Kidney glomerular epithelial cell (primary cell): ENCODE measurements at regions not wholly inside any gene's neighbourhood (a gene's known extent, or its start where the extent isn't known, plus 50 kb on each side); places are given as distances from the start of the nearest gene placed in this dataset.

Experiments used
- DNase-seq: peaks from one replicate; lab custom pipeline; 2025; lab: John Stamatoyannopoulos, UW

DNA sequence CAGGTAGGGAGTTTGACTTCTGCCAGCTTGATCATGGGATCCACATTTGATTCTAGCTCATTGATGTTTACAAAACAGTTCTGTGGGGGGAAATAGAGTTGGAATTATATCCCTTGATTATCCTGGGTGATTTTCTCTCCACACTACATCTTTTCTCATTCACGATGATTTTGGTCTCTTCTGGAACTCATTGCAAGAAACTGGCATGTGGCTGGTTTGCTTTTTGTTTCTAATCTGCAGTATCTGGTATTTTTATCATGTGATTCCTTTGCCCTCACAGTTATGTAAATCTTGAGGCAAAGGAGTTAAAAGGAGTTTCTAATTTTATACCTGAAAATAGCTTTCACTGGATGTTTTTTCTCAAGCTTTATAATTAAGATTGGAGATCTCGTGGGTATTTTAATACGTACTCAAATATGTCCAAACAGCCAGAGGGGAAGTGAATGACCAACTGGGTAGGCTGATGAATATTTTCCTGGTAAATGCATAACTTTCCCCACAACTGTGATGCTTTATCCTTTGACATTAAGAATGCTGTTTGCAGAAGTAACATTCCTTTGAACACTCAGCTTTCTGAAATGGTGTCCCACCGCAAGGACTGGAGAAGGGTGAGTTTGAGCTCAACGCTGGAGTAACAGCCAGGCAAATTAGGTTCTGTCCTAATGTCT, 502.9 kb upstream of the ZEB2 start:
- peak; percentile 51 for DNase-seq

DNA sequence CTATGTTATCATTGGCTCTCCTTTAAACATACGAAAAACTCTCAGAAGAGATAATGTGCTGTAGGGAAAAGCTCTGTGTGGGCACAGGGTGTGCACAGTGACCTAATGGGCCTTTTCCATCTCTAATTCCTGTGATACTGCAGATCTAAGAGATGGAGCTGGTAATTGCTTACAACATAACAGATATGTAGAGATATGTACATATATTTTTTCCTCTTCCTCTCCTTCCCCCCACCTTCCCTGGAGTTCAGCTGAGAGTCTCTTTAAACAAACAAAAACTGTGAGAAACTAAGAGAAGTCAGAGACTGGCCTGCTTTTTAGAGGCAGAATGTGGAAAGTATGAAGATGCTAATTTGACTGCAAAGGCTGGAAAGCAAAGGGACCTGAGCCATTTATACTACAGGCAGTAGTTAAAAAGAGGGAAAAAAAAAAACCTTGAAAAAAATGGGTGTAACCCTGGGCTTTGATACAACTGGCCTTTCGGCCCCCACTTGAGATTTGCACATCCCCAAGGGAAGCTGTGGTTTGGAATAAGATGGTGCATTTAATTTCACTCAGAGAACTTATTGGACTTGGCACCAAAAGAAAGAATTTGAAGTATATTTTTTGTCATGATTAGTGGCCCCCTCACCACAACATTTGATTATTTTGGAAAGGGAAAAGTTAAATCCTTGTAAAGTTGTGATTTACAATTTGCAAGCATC, 502.2 kb upstream of the ZEB2 start:
- no peak for DNase-seq

DNA sequence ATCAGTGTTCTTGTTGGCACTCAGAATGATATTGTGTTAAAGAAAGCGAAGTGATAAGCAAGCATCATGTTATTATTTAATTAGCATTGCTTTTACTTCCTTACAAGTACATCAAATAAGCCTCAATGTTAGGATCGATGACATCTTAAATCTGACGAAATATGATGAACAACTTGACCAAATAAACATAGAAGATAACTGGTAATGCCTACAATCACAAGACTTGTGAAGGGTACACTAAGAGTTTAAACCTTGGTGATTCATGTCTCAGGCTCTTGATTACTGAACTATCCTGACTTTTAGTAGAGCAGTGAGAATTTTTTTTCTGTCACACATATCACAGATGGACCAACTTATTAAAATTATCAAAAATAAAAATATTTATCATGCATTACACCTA, 500.8 kb upstream of the ZEB2 start:
- no peak for DNase-seq

DNA sequence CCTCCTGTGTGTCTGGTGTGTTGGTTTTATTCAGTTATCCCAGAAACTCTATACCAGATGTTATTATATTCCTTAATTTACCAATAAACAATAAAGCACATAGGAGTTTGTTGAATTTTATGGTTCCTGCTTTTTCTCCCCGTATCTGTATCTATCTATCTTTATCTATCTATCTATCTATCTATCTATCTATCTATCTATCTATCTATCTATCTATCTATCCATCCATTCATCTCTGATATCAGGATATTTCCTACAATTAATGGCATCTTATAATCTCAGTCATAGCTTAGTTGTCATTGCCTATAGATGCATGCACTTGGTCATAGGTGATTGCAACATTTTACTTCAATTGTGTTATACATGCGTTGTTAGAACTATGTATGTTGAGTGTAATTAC, 500.2 kb upstream of the ZEB2 start:
- no peak for DNase-seq

DNA sequence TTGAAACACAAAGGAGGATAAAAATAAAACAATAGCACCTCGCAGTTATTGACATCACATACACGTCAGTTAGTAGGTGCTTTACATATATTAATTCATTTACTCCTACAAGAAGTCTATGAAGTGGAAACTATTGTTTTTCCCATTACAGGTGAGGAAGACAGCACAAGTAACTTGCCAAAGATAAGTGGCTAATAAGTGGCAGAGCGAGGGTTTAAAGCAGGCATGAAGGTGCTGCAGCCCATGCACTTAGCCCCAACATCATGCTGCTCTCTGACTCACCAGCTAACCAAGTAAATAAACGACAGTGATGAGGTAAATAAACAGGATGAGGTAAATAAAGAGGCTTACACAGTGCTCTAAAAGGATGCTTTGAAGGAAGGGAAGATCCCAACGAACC, 498.6 kb upstream of the ZEB2 start:
- DNase-seq: no peak

DNA sequence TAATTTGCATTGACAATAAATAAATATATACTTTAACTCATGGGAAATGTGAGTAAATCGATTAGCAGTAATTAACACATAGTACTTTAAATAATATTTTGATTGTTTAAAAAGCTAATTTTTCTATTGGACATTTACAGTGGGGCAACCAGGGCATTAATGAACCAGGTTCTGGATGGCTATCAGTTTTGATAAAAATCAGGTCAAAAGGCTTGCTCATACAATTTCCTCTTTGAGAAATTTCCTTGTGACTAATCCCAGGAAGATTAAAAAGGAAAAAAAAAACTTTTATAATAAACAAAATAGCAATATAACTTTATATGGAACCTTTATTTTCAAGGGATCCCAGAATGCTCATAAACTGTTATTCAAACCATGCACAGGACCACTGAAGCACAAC, 497.2 kb upstream of the ZEB2 start:
- DNase-seq: no peak

DNA sequence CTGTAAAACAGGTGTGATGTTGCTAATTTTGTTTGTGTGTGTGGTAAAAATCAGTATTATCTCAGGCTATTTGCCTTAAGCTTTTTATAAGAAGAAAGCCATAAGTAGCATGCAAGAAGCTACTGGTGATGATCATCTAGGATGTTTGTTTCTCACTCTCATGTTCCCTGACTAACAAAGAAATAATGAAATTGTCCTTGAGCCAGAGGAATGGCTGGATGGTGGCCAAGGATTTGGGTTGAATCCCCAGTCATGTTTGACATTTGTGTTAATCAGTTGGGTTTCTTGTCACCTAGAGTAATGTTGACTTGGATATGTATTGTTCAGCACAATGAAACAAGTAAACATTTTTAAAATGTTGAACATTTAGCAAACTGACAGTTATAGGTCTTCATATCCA, 496.8 kb upstream of the ZEB2 start:
- no peak for DNase-seq

DNA sequence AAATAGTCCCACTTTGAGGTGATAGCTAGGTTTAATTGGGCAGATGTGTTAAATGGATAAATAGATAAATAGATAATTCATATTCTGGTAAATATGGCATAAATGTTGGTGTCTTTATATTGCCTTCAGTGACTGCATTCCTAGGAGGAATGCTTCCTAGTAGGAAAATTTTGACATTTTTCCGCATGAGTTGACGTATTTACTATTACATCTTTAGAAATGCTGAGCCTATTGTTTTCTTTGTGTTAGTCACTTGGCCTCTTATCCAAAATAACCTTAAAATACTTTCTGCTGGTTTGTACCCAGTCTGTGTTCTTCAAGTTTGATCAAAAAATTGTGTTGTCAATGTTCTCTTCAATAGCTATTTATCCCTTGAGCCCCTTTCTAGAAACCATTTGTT, 495.6 kb upstream of the ZEB2 start:
- peak; percentile 13 for DNase-seq

DNA sequence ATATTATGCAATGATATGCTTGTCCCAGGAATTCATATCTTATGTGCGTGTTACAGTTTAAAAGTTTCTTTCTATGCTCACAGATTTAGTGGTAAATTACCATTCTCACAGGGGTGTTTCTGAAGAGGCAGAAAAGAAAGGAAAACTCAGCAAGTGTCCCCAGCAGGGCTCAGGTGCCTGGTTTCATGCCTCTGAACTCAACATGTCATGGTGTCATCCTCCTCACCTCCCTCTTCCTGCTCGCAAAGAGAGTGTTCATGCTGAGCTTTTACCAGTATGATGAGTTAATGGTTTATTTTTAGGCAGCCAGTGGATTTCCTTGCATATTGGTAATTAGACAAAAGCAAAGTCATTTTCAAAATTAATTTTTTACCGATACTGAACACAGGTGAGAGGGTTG, 492.9 kb upstream of the ZEB2 start:
- no peak for DNase-seq

DNA sequence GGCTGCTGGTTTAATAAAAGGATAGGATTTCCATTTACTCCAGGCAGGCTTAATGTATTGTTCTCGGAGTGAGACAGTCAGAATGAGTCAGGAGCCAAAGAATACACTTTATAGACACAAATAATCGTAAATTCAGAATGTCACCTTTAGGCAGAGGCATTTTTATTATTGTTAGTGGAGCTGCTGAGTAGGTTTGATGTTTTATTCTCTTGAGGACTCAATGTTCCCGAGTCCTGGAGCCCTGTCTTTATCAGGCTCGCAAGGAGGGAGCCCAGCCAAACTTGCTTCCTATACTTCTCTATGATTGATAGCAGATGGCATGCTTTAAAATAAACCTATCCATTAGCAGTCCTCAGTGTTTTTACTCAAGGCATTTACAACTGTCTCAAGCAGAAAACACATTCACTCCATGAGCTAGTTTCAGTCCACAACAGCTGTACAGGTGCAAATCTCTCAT, 492.3 kb upstream of the ZEB2 start:
- peak; percentile 47 for DNase-seq

DNA sequence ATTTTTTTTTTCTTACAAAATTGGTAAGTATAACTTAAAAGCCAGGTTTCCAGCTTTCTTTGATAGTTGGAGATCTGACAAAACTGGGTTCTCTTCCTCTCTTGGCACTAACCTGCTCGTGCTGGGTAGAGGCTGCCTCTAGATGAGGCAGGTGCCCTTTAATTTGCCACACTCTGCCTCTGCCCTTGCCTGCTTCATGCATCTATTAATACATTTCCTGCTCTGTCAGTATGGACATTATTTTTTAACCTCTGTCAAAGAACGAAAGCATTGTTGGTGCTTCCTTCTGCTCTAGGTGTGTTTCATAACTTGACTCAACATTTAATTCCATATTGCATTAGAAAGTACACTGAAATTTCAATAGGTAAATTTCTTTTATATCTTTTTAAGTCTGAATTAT, 490.7 kb upstream of the ZEB2 start:
- no peak for DNase-seq

DNA sequence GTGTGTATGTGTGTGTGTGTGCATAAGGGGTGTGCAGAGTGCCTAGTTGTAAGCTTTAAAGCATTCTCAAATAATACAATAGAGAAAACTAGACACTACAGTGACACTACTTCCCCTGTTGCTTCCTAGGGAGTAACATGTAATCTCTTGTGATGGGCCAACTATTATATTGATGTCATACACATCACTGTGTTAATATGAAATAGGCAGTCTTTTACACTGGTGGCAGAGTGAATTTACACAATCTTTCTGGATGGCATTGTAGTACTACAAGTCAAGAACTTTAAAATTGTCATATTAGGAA, 488.0 kb upstream of the ZEB2 start:
- no peak for DNase-seq

DNA sequence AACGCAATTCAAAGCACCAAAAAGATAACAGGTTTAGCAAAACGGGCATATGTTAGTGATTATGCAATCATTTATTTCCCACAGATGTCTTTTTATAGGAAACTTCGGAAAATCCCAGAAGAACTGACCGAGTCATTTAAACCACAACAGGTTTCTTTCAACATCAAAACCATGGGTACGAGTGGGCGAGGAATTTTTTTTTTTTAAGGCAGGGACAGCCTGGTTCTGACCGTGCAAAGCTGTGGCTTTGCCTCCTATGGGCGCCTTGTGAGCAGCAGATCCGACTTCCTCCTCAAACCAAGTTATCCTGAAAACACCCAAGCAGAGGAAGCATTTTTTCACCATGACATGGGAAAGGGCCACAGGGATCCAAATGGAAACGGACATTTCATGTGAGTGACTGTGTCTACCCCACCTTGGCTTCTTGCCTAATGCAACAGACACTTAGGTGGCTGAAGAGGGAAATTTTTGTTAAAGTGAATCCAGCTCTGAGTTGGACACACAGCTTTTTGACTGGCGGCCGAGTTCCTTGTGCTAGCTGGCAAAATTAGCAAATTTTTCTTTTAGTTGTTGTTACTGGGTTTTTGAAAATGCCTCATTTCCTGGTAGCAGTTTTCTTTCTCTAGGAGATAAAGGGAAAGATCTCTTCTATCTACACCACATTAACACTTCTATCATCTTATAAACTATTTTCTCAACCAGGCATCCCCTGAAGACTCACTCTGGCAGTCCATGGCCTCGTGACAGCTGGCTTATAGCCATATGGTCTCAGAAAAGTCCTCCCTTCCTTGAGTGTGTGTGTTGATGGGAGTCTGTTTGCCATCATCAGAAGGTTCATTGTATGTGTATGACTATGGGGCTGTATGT, 487.4 kb upstream of the ZEB2 start:
- DNase-seq: peak; percentile 81

DNA sequence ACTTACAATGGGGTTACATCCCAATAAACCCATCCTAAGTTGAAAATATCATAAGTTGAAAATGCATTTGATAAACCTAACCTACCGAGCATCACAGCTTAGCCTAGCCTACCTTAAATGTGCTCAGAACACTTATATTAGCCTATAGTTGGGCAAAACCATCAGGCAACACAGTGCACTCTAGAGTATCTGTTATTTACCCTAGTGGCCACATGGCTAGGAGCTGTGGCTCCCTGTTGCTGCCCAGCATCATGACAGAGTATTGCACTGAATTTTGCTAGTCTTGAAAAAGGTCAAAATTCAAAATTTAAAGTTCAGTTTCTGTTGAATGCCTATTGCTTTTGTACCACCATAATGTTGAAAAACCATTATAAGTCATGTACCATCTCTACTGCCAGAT, 482.7 kb upstream of the ZEB2 start:
- DNase-seq: no peak

DNA sequence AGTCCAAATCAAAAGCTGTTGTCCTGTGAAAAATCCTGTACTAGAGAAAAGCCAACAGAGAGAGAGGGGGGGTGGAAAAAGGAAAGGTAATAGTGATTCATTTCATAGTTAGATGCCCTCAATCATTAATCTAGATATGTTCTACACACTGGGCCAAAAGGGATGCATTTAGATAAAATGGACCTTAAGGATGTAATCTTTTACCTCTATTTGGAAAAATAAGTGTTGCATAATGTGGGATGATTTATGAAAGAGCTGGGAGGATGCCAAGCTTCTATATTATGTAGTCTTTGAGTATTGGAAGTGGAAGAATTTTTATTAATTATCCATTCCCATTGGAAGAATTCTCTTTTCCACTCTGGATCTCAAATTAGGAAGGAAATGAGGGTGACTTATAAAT, 480.5 kb upstream of the ZEB2 start:
- DNase-seq: no peak

DNA sequence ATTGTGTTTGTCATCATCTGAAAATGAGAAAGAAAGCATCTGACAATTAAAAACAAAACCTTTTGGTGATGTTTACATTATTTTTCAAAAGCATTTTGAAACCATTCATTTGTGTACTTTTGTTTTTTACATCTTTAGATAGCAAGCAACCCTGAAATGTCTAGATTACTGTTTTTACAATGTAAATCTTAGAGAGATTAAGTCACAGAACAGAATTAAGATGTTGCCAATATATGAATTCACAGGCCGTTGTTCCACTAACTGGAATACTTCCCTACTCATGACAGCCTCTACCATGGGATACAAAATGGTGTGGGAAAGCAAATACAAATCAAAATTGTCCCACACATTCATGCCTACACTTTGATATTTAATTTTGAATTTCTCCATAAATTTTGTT, 480.0 kb upstream of the ZEB2 start:
- DNase-seq: no peak

DNA sequence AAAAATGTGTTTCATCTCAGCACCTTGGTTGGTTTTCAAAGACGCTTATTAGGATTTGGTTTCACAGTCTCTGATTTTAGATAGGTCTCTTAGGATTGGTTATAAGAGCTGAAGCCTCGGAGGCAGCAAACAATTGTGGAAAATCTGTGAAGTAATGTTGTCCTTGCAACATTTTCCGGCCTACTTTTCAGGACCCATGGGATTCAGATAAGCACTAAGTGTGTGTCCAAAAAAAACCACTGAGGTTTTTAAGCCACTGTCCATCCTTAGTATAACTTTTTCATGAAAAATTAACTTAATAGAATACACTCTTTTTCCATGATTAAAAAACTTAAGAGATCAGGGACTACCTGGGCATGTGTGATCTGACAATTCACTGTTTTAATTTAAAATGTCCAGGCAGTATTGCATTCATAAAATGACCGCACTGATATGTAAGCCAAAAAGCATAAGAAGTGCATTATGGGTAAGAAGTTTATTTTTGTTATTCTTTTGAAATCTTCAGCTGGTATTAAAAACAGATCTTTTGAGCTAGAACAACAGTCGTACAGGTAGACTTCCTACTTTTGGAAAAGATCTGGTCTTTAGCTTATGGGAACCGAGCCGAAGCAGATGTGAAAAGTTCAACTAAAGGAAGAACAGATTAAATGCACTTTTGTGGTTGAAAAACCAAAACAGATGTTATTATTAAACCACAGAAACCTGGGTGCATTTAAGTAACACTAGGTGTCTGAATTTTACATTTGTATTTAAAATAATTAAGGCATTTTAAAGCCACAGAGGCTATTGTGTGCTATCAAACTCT, 479.4 kb upstream of the ZEB2 start:
- no peak for DNase-seq

DNA sequence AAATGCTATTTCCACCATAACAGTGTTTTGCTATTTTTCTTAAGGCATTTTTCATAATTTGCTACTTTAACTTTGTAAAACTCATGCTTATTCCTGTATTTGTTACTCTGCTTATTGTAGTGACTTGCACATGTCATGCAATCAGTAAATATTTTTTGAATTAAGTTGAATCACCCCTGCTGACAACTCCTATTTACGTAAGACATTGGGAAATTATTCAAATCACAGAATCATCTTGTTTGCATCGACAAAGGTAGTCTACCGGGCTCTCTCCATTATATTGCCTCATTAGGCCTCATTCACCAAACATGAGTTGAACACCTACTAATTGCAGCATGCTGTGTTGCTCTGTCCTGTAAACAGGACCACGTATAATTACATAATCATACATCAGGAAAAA, 478.5 kb upstream of the ZEB2 start:
- DNase-seq: no peak

DNA sequence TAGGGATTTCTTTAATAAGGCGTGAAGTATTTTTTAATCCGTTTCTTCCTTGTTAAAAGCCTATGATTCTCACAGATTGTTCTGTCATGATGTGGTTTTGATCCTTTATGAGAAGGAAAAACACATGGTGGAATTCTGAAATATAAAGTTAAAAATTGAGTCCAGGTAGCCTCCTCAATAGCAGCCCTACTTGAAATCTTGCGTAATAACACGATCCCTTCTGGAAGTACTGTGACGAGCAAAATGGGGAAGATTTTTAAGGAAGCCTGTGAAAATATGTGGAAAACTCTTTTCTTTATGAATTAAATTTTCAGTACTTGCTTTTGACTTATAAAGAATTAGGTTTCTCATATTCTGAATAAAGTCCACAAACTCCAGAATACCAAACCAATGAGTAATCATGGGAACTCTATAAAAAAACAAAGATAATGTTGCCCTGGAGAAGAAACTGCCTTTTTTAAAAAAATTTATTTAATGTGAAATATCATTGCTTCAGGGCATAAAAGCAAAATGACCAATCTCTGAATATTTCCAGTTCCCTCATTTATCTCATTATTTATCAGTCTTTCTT, 476.4 kb upstream of the ZEB2 start:
- no peak for DNase-seq

DNA sequence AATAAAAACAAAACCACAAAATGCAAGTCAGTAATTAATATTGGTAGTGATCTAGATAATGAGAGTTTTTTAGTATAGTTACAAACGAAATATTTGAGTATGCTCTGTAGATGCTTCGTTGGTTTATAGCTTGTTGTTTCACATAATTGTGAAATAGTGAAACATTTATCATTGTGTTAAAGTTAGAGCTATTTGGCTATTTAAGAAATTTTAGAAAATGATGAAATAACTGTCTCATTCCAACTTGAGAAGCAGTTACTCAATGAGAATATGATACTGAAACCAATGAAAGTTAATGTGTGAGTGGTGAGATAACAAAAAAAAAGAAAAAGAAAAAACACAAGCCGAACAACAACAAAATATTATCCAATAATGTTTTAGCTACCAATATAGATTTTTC, 475.6 kb upstream of the ZEB2 start:
- no peak for DNase-seq

DNA sequence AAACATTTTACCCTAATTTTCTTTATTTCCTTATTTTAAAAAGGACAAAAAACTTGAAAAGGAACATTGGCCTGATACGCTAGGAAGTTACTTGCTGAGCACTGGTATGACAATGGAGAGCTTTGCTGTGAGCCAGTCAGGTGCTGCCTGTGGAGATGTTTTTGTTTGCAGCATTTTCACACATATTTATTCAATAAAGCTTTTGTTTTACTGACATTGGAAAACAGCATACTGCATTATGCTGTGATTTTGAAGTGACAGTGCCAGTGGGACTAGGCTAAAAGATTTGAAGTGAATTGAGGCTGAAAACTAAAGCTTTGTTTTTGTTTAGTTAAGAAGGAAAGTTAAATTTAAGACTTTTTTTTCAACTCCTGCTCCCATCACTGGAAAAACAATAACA, 470.7 kb upstream of the ZEB2 start:
- no peak for DNase-seq
